ENCODE measurements at regions not wholly inside any gene's neighbourhood (a gene's known extent, or its start where the extent isn't known, plus 50 kb on each side); places are given as distances from the start of the nearest gene placed in this dataset.

DNA sequence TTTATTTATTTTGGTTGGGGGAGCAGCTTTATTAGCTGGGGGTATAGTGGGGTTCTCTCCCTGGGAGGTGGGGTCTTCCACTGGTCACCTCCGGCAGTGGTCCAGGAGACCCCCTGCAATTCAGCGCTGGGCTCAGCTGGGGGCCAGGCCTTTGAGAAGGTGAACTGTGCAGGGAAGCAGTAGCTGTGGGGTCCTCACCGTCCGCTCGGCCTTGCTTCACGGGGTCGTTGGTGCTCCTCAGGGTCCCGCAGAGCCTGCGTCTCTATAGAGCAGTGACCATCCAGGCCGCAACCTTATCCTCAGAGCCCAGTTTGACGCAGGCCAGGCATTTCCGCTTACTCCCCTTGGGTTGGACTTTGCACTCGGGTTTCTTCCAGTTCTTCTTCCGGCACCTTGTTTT lies 1954.7 kb downstream of the TP53TG3F start:
- TF ChIP-seq, protein P1, sequence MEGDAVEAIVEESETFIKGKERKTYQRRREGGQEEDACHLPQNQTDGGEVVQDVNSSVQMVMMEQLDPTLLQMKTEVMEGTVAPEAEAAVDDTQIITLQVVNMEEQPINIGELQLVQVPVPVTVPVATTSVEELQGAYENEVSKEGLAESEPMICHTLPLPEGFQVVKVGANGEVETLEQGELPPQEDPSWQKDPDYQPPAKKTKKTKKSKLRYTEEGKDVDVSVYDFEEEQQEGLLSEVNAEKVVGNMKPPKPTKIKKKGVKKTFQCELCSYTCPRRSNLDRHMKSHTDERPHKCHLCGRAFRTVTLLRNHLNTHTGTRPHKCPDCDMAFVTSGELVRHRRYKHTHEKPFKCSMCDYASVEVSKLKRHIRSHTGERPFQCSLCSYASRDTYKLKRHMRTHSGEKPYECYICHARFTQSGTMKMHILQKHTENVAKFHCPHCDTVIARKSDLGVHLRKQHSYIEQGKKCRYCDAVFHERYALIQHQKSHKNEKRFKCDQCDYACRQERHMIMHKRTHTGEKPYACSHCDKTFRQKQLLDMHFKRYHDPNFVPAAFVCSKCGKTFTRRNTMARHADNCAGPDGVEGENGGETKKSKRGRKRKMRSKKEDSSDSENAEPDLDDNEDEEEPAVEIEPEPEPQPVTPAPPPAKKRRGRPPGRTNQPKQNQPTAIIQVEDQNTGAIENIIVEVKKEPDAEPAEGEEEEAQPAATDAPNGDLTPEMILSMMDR (IDR thresholded peaks at IDR 0.05; ENCODE audit: low read depth, low read length, poor library complexity, severe bottlenecking), result no peak
- TF ChIP-seq EZH2phosphoT487 (IDR thresholded peaks at IDR 0.05; ENCODE audit: borderline replicate concordance, low read length), result no peak

Measured in DOHH2 (cell line).